ENCODE measurements at regions not wholly inside any gene's neighbourhood (a gene's known extent, or its start where the extent isn't known, plus 50 kb on each side); places are given as distances from the start of the nearest gene placed in this dataset.

DNA sequence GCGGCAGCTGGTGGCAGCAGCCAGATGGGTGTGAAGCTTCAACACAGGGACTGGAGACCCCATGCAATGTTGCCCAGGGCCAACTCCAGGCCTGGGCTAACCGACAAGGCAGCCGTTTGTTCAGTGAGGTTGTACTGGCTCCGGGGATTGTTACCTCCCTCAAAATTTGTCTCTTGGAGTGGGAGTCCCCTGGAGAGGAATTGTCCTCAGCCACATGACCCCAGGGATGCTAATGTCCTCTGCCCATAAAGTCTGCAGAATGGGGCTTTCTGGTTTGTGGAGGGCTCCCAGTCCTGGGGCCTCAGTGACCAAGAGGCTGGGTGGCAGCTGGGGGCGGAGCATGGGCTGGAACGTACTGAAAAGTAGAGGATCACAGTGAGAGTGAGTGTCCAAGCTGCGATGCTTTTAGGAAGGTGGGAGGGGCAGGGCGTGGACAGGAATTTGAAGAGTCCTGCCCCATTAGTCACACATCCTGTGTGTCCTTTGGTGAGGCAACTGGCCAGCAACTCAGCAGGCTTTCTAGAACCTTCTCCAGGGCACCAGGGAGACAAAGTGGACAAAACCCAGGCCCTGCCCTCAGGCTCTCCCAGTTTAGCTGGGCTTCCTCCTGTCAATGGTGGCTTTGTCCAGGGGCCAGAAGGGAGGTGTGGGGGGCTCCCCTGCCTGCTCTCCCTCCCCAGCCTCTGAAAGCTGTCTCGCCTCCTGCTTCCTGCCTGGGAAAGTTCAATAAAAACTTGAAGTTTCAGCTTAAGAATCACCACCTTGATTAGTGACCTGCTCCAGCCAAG lies 114.0 kb downstream of the NSG2 start:
- no peak for DNase-seq

DNA sequence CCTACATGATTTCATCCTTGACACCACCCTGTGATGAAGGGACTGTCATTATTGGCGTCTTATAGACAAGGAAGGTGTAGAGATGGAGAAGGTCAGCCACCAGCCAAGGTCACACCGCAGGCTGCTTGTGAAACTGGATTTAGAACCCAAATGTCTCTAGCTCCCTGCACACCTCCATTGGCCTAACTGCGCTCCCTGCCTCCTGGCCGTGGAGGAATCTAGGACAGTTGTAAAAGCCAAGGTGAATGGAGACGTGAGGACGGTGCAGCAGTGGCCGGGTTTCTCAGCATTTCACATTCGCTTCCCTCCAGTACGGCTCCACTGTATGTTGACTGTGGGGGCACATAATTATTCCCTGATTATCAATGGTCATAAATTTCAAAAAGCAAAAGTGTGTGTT lies 119.9 kb downstream of the NSG2 start:
- no peak for DNase-seq

- DNase-seq: no peak
These were observed 120.9 kb downstream of the NSG2 start for GRCh38 chr5:174166231-174167079.

DNA sequence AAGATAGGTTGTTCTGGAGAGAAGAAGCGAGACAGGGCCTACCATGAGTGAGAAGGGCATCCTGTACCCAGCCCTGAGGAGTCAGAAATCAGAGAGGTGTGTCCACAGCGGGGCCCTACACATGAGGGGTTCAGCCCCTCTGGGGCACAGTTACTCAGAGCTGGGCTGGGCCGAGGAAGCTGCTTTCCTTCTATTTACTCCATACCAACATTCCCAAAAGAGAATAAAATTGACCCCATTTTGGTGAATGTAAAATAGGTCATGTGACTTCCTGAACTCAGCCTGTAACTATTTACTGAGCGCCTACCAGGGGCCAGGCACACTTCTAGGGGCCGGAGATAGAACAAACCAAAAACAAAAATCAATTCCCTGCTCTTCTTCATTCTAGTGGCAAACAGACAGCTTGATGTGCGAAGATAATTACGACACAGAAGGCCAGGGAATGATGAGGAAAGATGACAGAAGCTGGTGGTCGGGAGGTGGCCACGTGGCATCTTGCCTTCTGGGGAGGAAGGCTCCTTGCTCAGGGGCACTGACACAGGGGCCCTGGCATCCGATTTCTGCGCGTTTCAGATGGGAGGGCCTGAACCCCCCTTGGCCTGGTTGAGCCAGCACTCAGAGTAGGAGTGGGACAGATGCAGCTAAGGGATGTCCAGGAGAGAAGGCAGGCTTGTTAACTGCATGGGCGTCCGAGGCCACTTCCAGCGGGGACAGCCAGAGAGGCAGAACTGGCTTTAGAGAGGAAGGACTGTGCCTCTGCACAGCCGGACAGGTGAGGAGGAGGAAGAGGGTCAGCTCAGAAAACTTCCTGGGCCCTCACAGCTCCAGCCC lies 121.8 kb downstream of the NSG2 start:
- no peak for DNase-seq

DNA sequence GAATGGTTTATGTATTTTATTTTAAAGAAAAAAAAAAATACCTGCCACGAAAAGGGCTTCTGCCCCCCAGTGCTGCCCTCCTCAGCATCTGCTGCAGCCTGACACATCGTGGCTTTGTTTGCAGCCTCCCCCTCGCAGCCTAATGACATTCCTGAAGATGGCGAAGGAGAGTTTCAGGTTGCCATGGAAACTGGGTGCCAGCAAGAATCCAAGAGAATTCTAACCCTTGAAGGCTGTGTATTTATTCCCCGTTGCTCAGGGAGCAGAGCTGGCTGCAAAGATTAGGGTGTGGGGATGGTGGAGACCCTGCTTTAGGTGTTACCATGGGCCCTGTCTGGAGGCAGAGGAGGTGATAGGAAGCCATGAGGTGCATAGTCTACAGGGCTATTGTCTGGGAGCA lies 126.6 kb downstream of the NSG2 start:
- no peak for DNase-seq

DNA sequence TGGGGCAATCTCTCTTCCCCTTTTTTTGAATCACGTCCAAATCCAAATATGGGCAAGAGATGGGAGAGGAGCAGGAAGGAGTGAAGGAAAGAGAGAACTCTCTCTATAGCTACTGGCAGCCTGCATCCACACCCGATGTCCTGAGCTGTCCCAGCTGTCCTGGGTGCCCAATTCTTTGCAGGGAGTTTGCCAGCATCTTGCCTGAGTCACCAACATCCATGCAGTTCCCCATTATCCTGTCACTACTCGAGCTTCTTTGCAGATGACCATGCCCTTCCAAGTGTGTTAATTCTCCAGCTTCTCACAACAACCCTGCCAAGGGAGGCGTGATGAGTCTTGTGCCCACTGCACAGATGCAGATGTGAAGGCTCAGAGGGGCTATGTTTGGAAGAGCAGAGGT lies 127.1 kb downstream of the NSG2 start:
- no peak for DNase-seq

- no peak for DNase-seq
These were observed 128.3 kb downstream of the NSG2 start for GRCh38 chr5:174173766-174174165.

- no peak for DNase-seq
These were observed 130.3 kb downstream of the NSG2 start for GRCh38 chr5:174175716-174176268.

DNA sequence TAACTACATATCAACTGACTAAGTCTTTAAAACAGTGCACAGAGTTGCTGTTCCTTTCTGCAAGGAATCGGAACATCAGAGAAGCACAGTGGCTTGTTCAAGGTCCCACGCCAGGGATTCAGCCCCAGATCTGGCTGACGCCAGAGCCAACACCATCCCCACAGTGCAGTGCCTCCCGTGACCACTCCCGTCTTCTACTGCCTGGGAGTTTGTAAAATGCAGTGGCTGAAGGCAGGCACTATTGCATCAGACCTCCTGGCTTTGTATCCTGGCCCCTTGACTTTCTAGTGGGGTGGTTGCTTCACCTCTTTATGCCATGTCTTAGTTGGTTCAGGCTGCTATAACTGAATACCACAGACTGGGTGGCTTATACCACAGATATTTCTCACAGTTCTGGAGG lies 131.0 kb downstream of the NSG2 start:
- DNase-seq: no peak

DNA sequence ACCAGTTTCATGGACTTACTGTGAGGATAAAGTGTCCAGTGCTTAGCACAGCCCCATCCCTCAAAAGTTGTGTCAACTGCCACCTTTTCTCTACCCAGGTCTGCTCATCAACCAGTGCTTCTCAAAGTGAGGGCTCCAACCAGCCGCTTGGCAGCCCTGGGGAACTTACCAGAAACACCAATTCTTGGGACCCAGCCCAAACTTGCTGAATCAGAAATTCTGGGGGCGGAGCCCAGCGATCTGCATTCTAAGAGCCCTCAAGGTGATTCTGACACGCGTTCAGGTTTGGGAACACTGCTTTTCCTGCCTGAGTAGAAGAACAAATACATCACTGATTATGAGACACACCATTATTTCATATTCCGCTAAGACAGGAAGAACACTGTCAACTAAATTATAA lies 132.0 kb downstream of the NSG2 start:
- no peak for DNase-seq

GRCh38 chr5:174177976-174178605 lies 132.6 kb downstream of the NSG2 start:
- DNase-seq: no peak

DNA sequence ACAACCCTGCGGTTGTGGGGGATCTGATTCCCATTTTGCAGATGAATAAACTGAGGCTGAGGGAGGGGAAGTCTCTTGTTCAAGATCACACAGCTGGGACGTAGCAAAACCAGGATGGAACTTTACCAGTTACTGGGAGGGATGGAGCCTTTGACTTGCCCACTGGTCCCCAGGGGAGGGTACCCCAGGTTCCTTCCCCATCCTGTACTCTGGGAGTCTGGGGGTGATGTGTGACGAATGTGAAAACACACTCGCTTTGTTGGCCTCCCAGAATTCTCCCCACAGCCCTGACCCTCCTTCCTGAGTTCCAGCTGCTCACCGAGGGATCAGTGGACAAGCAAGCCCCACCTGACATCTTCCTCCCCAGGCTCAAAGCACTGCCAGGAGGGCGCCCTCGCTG lies 135.1 kb downstream of the NSG2 start:
- DNase-seq: no peak

DNA sequence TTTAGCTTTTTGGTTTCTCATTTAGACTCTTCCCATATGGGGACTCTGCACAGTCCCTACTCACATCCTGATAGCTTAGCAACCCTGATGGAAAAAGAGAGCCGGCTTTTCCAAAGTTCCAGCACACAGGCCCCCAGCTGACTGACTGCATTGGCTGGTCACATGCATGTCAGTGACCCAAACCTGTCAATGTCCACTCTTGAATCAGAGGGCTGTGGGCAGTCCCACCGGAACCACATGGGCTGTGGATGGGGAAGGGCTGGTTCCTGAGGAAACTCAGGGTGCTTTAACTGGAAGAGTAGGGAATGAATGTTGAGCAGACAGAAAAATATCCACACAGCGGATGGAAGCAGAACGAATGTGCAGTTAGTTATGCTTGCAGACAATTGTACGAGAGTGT lies 136.6 kb downstream of the NSG2 start:
- no peak for DNase-seq

GRCh38 chr5:174183701-174184100 lies 138.2 kb downstream of the NSG2 start:
- DNase-seq: no peak

GRCh38 chr5:174185506-174185905 lies 140.0 kb downstream of the NSG2 start:
- DNase-seq: no peak

DNA sequence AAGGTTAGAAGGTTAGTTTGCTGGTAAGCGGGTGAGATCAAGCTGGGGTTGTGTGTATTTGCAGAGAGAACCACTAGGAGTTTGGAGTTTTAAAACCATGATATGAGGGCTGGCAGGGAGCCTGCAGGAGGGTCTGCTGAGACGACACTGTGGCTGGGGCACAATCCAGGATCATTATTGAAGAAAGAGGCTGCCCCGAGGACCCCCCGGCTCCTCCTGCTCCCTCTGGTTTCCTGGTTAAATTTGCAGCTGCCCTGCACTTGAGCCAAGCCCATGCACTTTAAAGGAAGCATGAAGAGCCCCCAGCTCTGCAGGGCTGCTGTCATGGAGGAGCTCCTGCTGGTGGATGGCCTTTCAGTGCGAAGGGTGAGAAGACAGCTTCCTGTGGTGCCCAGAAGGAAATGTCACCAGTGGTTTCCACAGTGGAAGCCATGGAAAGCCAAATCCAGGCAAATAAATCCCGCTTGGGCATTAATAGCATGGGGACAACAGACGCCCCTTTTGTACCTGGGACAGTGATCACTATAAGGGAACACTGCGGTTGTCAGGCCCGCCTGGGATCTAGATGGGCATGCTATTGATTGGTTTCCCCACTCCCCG lies 140.7 kb downstream of the NSG2 start:
- DNase-seq: no peak

DNA sequence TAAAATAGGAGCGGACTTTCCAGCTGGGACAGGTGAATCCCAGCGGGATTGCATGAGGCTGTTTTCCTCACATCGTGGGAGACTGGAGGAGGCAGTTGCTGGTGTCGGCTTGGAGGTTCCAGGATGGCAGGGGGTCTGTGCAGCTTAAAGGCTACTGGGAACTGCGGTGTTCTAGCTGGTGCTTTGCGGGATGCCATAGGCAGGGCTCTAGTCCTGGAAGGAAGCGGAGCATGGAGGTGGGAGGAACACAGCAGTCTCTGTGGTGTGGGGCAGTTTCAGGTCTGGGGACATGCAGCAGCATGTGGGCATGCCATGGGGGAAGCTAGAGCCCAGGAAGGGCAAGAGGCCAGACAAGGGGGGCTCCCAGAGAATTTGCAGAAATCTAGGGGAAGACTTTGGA lies 141.5 kb downstream of the NSG2 start:
- DNase-seq: no peak

DNA sequence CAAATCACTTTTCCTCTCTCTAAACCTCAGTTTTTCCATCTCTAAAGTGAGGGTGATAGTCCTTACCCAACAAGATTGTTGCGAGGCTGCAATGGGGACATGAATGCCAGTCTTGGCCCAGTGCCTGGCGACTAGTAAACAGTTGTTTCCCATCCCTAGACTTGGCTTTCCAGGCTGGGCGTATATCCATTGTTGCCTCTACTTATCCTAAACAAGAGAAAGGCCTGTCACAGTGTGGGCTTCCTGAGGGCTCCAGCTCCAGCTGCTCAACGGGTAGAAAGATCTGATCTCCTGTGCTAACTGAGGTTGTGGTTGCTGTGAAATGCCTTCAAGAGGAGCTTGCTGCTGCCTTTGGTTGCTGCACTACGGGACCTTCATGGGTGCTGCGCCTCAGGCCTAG lies 142.0 kb downstream of the NSG2 start:
- DNase-seq: no peak

DNA sequence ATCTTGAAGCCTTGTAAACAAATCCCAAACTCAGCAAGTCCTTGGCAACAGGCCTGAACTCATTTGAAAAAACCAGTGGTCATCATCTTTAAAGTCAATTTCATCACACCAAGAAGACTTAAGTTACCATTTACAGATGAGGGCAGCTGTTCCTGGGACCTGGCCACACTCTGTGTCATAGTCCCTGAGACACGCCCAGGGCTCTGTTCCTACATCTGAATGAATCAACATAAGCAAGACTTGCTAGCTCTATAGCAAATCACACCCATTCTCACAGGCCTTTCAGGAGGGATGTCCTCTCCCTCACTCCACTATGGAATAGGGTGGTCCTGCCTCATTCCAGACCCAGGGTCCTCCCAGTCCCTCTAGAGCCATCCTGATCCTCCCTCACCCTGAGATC lies 142.8 kb downstream of the NSG2 start:
- no peak for DNase-seq

DNA sequence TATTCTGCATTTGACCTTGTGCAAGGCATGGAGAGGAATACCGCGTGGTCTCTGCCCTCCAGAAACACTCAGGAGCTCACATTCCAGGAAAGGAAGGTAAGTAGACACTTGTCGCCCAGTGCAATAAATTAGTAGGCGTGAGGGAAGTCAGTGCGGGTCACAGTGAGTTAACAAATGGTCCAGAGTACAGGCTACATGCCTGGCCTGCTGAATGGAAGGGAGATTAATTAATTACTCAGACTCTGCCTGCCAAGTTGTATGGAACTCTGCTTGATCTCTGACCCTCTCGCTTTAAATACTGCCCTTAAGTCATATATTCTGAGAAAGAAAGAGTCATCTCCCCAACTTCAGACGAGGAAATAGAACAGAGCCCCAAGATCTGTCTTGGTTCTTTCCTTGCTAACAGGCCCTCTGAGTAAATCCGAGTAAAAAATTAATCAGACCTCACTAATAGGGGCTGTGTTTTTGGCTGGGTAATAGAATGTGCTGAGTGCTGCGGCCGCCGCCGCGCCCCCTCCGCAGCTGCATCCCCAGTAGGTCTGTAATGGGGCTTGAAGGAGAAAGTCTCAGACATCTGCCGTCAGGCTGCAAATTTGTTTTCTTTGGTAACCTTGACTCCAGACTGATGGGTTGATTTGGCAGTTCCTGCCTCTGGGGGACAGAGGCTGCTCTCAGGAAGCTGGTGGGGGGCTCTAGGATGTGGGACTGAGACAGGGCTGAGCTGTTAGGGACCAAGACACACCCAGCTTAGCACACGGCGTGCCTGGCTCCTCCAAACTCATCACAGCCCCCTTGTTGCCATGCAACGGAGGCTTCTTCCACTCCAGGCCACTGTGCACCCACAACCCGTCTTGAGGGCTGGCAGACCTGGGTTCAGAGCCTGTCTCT lies 144.4 kb downstream of the NSG2 start:
- DNase-seq: no peak

GRCh38 chr5:174191076-174191475 lies 145.6 kb downstream of the NSG2 start:
- DNase-seq: no peak
